Fibroblast of skin of right biceps (primary cell): ENCODE measurements at regions not wholly inside any gene's neighbourhood (a gene's known extent, or its start where the extent isn't known, plus 50 kb on each side); places are given as distances from the start of the nearest gene placed in this dataset.

Source experiments
- DNase-seq: peaks from one replicate; pipeline ENCODE4 v3.0.0-alpha.2; 2013

DNA sequence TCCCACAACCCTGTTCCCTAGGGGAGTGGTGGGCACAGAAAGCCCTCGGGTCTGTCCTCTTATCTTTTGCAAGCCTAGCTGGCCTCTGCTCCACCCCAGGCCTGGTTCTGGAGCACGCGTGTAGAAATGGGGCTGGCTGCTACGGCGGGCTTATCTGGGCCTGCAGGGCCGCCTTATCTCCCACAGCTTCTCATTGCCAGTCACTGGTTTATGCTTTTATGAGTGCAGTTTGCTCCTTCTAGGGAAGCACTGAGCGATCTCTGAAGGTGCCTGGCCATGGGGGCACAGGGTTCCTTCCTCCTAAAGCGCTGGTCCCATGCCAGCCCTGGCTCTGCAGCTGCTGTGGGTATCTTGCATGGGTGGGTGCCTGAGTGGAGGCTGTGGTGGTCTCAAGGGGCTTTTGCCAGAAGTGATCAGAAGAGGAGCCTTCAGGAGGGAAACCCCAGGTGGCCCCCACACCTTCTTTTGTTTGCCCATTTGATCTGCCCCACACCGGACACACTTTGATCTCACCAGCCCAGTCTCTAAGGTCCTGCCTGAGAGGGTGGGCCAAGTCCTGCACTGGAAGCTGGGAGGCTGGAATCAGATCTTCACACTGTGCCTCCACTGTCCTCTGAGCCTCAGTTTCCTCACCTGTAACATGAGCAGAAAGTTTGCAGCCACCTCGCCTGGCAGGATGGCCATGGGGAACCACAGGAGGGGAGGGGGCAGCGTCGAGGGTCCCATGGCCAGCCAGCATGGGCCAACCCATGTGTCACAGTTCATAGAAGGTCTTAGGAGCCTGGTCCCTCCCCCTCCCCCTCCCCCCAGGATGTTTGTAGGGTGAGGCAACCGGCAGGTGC, 86.6 kb upstream of the FGF3 start:
- no peak for DNase-seq

DNA sequence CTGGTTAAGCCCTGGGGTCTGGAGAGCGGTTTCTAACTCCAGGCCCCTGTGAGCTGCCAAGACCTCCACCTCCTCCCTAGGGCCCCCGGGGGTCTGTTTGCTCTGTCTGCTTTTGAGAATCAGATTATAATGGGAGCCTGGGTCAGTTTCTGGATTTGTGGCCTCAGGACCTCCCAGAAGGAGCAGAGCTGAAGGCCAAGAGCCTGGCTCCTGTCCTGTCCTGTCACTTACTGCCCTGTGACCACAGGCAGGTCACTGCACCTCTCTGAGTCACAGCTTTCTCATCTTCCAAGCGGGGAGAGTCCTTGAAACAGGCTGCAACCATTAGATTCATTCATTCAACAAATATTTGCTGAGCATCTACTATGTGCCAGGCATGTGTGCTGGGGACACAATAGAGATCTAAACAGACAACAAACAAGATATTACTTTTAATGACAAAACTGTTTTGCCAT, 87.3 kb upstream of the FGF3 start:
- no peak for DNase-seq

DNA sequence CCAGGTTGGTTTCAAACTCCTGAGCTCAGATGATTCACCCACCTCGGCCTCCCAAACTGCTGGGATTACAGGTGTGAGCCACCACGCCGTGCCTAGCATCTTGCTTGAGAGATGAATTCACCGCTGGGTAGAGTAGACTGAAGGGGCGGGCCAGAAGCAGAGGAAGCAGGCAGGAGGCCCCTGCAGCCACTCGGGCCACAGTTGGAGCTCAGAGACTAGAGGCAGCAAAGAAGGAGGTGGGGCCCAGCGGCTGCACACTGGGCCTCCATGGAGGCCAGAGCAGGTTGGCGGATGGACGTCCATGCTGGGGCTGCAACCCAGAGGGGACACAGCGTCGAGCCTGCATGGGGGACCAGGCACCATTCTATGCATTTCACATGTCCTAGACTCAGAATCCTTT, 88.4 kb upstream of the FGF3 start:
- no peak for DNase-seq

DNA sequence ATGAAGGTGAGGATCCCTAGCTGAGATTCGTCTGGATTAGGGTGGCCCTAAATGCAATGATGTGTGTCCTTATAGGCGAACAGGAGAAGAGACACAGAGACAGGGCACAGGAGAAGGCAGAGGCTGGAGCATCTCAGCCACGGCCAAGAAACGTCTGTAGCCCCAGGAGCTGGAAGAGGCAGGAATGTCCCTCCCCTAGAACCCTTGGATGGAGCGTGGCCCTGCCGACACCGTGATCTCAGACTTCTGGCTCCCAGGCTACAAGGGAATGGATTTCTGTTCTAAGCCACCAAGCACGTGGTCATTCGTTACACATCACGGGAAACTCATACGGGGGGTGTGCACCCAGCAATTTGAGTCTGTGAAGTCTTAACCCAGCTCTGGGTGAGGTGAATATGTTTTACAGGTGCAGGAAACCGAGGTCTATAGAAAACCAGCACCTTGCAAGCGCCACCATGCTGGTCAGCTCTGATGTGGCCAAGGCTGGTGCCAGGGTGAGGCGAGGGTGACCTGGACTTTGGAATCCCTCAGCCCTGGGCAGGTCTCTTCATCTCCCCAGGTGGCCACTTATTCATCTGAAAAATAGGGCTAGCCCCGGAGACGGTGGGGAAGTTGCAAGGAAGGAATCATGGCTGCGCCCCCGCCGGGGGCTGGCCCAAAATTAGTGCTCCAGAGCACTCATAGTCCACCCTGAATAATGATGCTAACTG, 89.5 kb upstream of the FGF3 start:
- no peak for DNase-seq

DNA sequence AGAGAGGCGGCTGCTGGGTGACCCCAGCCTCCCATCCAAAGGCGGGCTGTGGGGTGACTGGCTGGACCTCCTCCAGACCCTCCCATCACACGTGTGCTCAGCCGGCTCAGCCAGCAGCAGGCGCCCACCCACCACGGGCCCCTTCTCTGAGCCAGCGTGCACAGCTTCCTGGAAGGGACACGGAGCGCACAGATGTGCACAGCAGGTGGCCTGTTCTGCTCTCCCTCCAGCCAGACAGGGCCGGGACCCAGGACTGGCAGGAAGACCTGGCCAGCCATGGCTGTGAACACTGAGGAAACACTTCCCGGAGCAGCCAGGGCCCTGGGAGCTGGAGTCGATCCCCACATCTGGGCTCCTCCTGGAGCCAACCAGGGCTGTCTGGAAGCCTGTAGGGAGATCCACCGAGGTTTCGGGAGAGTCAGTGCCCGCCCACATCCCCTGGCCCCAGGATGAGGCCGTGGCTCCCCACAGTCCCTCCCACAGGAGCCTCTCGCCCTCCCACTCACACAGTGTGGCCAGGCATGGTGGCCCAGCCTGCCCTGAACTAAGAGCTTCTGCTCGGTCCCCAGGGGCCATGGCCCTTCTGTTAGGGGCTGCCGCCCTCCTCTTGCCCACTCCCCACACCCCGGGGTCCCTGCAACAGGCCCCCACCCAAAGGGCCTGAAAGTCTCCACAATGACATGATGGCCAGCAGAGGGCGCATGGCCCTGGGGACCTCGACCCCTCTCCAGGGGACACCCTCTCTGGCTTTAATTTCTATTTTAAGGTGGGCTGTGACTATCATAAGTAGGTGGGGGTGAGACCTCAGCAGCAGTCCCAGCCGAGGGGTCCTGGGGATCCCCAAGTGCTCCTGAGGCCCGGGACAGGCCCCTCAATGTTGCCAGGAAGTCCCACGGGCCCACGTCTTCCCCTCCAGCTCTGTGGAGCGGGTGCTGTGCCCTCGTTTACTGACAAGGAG, 90.6 kb upstream of the FGF3 start:
- DNase-seq = no peak

DNA sequence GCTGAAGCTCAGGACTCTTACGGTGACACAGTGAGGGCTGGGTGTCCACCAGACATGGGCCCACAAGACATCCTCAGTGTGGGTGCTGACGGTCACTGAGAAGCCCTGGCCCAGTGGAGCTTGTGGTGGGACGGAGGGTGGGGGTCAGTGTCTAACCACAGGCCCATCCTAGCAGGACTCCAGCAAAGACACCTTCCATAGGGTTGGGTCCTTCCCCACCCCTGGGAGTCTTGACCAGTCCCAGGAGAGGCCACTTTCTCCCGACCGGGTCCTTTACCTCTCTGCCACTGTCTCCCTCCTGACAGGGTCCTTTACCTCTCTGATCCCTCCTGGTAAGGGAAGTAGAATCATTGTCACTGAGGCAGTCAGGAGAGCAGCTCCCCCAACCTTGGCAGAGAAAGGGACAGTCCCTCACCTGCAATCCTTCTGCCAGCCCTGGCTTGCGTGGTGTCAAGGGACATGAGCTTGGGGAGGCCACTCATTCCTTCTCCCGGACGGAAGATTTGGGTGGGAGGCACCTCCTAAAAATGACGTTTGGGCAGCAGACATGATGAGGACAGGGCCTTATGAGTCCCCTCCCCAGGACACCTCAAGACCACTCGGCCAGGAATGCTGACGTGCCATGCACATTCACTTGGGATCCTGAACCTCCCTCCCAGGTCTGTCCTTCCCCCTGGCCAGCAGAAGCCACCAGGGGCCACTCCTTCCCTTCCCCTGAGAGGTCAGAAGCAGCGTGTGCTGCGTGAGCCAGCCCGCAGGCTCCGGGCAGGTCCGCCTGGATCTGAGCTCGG, 91.5 kb upstream of the FGF3 start:
- DNase-seq = no peak

DNA sequence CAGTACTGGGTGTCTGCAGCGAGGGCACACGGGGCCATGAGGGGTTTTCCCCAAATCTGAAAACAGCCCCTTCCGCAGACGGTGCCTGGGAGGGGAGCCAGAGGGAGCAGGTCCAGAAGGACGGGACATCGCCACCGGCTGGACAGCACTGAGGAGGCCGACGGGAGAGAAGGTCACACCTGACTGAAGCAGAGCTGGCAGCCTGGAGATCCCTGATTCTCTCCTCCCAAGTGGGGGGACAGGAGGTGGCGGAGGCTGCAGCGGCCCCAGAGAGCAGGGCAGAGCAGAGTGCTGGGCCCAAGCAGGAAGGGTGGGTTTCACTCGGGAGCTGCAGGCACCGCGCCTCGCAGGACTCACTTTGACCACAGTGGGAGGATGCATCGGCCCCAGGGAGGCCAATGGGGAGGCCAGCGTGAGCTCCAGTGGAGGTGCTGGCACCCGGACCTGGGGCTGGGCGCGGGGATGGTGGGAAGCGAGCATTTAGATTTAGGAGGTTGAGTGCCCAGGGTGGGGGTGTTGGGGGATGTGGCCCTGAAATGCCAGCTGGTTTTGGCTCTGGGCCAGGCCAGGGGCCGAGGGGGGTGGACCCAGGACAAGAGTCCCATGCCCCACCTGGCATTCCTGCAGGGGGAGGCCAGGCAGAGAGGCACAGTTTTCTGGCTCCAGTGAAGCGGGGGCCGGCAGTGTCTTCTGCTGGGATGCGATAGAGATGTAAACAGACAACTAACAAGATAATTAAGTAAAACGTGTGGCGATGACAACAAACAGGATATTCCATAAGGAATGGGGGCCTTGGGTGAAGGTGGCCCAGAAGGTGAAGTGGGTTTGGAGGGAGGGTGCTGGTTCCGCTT, 92.3 kb upstream of the FGF3 start:
- no peak for DNase-seq

DNA sequence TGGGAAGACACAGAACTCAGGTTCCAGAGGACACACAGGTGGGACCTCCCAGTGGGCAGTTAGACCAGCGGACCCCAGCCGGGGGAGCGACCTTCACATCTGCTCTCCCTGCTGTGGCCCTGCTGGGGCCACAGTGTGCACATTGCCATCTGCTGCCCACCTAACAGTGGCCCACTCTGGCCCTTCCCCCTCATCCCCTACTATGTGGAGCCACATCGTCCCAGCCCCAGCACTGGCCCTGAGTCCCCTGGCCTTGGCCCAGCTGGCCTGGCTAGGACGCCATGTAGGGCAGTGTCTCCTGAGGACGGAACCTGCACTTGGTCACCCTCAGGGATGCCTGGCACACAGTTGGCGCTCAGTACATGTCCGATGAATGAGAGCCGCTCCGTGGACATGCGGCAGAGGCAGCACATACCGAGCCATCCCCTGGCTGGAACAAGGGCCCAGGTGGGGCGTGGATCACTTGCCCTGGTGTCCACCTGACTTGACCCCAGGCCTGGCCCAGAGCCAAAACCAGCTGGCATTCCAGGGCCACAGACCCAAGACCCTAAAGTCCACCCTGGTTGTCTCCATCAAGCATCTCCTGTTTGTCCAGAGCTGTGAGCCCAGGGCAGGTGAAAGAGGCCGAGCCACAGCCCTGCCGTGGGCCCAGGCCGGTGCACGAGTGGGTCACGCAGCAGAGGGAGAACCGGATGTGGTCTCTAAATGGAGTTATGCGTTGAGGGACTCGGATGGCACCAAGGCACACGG, 93.1 kb upstream of the FGF3 start:
- DNase-seq = no peak

DNA sequence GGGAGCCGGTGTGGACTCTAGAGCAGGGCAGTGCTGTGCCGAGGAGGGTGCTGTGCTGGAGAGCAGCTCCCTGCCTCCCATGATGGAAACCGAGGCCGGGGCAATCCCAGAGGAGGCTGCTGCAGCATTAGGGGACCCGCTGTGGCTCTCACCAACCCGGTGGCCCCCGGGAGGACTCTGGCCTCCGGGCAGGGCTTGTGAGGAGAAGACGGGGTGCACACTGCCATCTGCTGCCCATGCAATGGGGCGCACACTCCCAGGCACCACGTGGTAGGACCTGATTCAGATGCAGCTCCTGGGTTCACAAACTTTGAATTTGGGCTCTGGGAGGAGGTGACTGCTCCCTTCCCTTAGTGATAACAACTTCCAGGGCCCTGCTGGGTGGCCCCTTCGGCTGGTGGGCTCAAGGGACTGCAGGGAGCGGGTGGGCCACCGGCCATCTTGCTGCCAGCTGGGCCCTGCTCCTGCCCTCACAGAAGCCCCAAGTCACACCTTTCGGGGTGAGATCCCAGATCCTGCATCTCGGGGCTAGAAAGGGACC, 93.8 kb upstream of the FGF3 start:
- DNase-seq = no peak

DNA sequence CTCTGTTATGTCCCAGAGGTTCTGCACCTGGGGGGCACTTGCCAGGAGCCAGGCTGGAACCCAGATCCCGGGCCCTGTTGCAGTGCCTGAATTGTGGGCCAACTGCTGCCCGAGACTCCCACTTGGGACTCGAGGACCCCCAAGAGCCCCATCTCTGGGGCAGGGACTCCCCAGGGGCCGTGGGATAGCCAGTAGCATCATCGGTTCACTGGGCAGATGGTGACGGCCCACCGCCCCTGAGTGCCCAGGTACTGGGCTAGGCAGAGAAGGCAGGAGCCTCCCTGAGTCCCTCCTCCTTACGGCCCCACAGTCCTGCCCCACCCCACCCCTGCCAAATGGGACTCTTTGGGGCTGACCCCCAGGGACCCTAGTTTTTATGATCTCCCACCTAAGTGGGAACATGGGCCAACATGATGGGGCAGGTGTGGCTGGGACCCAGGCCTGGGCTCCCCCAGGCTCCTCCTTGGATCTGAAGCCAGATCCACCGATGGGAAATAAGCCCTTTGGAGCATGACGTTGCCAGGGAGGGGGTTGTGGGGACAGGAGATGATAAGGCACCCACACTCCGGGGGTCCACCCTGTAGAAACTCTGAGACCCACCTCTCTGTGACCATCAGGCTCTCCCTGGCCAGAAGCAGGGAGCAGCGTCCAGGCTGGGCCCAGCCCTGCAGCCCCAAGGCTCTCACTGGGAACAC, 94.5 kb upstream of the FGF3 start:
- no peak for DNase-seq

DNA sequence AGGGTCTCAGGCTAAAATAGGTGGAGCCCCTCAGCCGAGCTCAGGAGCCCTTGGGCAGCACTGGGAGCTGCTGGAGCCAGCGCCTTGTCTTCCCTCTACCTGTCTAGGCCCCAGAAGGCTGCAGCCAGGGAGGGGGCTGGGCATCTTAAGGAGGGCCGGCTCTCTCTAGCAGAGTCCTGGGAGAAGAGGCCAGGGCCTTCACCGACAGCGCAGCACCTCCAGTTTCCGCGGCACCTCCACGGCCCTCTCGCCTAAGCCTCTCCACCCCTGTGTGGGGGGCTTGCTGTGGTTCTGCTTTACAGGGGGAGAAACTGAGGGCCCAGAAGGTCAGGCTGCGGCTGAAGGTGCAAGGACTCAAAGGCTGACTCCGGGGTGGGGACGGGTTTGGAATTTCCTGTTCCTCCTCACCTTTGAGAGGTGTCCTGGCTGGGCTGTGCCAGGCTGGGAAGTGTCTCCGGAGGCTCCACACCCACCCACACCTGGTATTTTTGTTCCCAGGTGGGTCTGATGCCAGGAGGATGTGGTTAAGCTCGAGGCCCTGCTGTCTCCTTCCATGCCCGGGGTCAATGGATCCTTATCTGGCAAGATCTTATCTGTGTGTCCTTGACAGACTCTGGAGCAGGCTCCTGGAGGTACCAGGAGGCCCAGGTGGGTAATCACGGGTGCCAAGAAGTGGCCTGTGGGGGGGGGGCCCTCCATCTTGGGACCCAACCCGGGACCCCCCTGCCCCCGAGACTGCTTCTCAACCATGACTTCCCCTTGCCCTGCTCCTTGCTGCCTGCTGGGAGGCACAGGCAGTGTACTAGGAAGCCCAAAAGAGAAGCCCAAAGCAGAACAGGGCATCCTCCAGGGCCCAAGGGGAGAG, 95.3 kb upstream of the FGF3 start:
- no peak for DNase-seq

DNA sequence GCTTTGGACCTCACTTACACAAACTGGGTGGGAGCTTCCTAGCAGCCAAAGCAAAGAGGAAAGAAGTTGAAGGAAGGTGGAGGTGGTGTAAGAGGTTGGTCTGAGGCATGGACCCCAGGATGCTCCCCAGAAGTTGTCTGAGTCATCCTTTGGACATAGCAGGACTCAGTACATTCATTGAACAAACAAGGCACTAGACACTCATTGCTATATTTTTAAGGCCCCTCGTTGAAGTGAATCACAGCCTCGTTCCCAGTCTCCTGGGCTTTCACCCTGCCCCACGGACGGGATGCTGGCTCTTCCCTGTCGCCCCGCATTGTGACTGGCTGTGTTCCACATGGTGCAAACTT, 95.9 kb upstream of the FGF3 start:
- peak; percentile 48 for DNase-seq

DNA sequence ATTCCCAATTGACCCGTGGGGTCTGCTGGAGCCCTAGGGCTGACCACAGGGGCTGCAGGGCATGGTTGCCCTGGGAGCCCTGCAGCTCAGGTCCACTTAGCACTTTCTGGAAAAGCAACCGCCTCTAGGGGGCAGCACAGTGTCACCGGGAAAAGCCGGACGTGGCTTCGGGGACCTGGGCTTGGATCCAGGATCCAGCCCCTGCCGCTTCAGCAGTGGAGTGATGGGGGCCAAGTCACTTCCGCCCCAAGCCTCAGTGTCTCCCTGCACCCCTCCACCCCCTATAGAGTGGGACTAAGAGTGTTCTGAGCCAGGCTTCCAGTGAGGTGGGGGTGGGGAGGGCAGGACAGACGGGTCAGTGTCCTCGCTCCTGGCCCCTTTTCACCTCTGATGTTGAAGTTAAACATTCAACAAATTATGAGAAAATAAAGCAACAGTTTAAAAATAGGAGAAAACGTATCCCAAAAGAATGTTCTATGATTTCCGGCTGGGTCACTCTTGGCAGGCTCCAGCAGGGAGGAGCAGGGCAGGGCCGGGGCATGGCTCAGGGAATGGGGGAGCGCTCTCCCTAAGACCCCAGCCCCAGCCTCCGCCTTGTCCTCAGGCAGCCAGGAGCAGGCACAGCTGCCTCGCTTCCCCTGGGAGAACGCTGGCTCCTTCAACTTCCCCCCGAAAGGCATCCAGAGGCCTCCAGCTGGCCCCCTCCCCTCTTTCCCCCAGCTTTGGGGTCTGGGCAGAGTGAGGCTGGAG, 96.5 kb upstream of the FGF3 start:
- DNase-seq = peak; percentile 70

DNA sequence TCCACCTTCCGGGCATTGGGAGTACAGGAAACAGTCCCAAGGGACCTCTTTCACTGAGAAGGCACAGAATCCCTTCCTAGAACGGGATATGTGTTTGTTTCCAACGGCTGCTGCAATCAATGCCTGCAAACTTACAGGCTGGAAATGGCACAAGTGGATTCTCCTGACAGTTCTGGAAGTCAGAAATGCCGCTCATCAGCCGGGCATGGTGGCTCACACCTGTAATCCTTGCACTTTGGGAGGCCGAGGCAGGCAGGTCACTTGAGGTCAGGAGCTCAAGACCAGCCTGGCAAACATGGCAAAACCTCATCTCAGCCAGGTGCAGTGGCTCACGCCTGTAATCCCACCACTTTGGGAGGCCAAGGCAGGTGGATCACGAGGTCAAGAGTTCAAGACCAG, 97.0 kb upstream of the FGF3 start:
- DNase-seq = peak; percentile 9

DNA sequence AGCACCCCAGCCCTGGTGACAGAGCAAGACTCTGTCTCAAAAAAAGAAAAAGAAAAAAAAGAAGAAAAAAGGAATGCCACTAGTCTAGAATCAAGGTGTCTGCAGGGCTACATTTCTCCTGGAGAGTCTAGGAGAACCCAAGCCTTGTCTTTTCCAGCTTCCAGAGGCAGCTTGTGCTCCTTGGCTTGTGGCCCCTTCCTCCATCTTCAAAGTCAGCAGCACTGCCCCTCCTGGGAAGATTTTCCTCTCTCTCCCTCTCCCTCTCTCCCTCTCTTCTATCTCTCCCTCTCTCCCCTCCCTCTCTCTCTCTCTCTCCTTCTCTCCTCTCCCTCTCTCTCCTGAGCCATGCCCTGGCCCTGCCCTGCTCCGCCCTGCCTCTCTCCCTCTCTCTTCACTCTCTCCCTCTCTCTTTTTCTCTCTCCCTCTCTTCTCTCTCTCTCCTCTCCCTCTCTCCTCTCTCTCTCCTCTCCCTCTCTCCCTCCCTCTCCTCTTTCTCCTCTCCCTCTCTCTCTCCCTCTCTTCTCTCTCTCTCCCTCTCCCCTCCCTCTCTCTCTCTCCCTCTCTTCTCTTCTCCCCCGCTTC, 97.7 kb upstream of the FGF3 start:
- DNase-seq = no peak

DNA sequence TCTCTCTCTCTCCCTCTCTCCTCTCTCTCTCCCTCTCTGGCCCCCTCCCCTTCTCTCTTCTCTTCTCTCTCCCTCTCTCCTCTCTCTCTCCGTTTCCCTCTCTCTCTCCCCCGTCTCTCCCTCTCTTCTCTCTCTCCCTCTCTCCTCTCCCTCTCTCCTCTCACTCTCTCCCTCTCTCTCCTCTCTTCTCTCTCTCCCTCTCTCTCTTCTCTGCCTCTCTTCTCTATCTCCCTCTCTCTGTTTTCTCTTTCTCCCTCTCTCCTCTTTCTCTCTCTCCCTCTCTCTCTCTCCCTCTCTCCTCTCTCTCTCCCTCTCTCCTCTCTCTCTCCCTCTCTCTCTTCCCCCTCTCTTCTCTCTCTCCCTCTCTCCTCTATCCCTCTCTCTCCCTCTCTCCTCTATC, 98.3 kb upstream of the FGF3 start:
- no peak for DNase-seq

DNA sequence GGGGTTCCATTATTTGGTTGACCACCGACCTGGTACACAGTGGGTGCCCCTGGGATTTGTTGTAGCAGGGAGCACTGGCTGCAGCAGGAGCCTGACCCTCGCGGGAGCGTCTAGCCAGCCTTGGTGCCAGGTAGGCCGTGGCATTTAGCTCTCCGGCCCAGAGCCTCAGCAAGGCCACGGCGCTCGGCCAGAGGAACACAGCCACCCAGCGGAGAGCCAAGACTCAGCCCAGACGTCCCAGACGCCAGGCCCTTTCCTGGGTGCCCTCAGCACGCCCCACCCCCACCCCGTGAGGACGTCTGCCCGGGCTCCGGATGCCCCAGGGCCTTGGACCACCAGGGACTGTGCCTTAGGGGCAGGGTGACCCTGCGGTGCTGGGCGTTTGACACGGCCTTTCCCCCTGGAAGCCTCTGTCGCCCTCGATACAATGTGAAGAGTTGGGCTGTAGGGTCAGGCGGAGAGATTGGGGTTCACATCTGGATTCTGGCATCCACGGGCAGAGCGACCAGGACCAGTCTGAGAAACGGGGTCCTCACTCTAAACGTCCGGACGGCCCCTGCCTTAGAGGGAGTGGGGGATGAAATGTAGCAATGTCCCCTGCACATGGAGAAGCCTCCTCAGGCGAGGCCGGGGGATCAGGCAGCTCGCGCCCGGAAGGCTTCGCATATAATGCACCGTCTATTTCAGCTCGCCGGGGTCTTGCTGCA, 99.2 kb upstream of the FGF3 start:
- no peak for DNase-seq
